ENCODE measurements at regions not wholly inside any gene's neighbourhood (a gene's known extent, or its start where the extent isn't known, plus 50 kb on each side); places are given as distances from the start of the nearest gene placed in this dataset.

DNA sequence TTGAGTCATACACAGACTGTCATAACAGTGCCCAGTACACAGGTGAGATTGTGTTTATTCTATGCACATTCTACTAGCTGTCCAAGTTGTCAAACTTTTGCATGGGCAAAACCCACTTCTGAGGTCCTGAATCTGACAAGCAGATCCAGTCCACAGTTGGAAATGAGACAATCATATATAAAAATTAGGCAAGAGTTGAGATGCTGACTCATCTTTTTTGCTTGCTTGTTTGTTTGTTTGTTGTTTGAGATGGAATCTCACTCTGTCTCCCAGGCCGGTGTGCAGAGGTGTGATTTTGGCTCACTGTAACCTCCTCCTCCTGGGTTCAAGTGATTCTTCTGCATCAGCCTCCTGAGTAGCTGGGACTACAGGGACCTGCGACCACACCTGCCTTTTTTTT lies 323.8 kb downstream of the RPS4Y2 start:
- TF ChIP-seq EP300 (IDR thresholded peaks at IDR 0.05) (no peak), POLR2A (IDR thresholded peaks at IDR 0.05) (no peak)
